GM23248 (cell line): ENCODE measurements at regions not wholly inside any gene's neighbourhood (a gene's known extent, or its start where the extent isn't known, plus 50 kb on each side); places are given as distances from the start of the nearest gene placed in this dataset.

Experiments
- EZH2 ChIP-seq: fragments of 200-600 bp; sonication (generic); IDR thresholded peaks from 2 replicates; pipeline ENCODE4 v1.6.1; 2018; ENCODE audit warnings: antibody characterized with exemption, mild to moderate bottlenecking; ENCODE audit not compliant: insufficient read depth, poor library complexity, severe bottlenecking
- EZH2phosphoT487 ChIP-seq: fragments of 200-600 bp; sonication (generic); IDR thresholded peaks from 2 replicates; pipeline ENCODE4 v1.6.1; 2018; ENCODE audit warnings: antibody characterized with exemption, moderate library complexity, mild to moderate bottlenecking, low read depth; ENCODE audit not compliant: insufficient read depth

GRCh38 chr6:23910420-23910819, 215.6 kb upstream of the NRSN1 start:
- TF ChIP-seq EZH2phosphoT487 (no peak), EZH2 (no peak)
